Thoracic aorta (tissue), 2 donors: ENCODE measurements at regions not wholly inside any gene's neighbourhood (a gene's known extent, or its start where the extent isn't known, plus 50 kb on each side); places are given as distances from the start of the nearest gene placed in this dataset.

Experiments used
- ATAC-seq: fragments of 150-250 bp; one replicate; pipeline ENCODE4 v1.8.0; 2017; ENCODE audit warnings: low read depth; ENCODE audit not compliant: insufficient number of reproducible peaks, low FRiP score
- DNase-seq: peaks from one replicate; pipeline ENCODE4 v3.0.0-alpha.2; 2020; ENCODE audit warnings: low spot score
- H3K27ac ChIP-seq, 2 donors: fragments of 200-600 bp; sonication (generic); 1 replicate in 1 of 2; 2 replicates in 1 of 2; pipeline ENCODE4 v1.5.1; 2016; ENCODE audit warnings: mild to moderate bottlenecking in 2 of 2, moderate library complexity in 2 of 2
- H3K27me3 ChIP-seq: fragments of 200-600 bp; sonication (generic); replicated peaks from 2 replicates; pipeline ENCODE4 v1.6.0; 2016; ENCODE audit warnings: mild to moderate bottlenecking; ENCODE audit not compliant: insufficient read depth
- H3K36me3 ChIP-seq: fragments of 200-600 bp; sonication (generic); one replicate; pipeline ENCODE4 v1.5.1; 2016
- H3K4me1 ChIP-seq, 2 donors: fragments of 200-600 bp; sonication (generic); 1 replicate in 1 of 2; 2 replicates in 1 of 2; pipeline versions ENCODE4 v1.5.1 to v1.6.0; 2016; ENCODE audit warnings: low read depth in 2 of 2, mild to moderate bottlenecking in 1 of 2; ENCODE audit not compliant: control insufficient read depth in 1 of 2
- H3K4me3 ChIP-seq: fragments of 200-600 bp; sonication (generic); 2 replicates; pipeline ENCODE4 v1.5.1; 2016; ENCODE audit warnings: mild to moderate bottlenecking
- H3K9me3 ChIP-seq: fragments of 200-600 bp; sonication (generic); 2 replicates; pipeline ENCODE4 v1.5.1; 2016
- CTCF ChIP-seq: fragments of 200-600 bp; sonication (generic); IDR thresholded peaks from one replicate; pipeline ENCODE4 v1.5.1; 2019; ENCODE audit warnings: antibody characterized with exemption

- Histone ChIP-seq H3K36me3 (no peaks in the 10 kb centered on the region), H3K4me1 (peaks cover 0 to 7% of the 10 kb centered on the region in 2 donors), H3K27me3 (no peaks in the 10 kb centered on the region), H3K4me3 (no peak overlapping the region), H3K9me3 (no peaks in the 10 kb centered on the region), H3K27ac (no peak overlapping the region)
- ATAC-seq = no peak
- DNase-seq = no peak
- no peak for TF ChIP-seq CTCF
These were observed 301.2 kb upstream of the TRIB2 start for GRCh38 chr2:12415536-12415935.

- H3K27me3 ChIP-seq = no peaks in the 10 kb centered on the region
- no peaks in the 10 kb centered on the region for H3K9me3 ChIP-seq
- H3K27ac ChIP-seq = no peak overlapping the region
- no peak for ATAC-seq
- DNase-seq = no peak
- H3K4me3 ChIP-seq = no peak overlapping the region
- H3K4me1 ChIP-seq = peaks cover 0 to 7% of the 10 kb centered on the region in 2 donors
- H3K36me3 ChIP-seq = no peaks in the 10 kb centered on the region
- peak; percentile 43 for TF ChIP-seq CTCF
These were observed 300.1 kb upstream of the TRIB2 start for GRCh38 chr2:12416600-12416999.

- no peak overlapping the region for H3K4me3 ChIP-seq
- no peak for TF ChIP-seq CTCF
- H3K36me3 ChIP-seq = no peaks in the 10 kb centered on the region
- H3K9me3 ChIP-seq = no peaks in the 10 kb centered on the region
- DNase-seq = no peak
- ATAC-seq = no peak
- H3K27ac ChIP-seq = no peak overlapping the region
- H3K27me3 ChIP-seq = no peaks in the 10 kb centered on the region
- peaks cover 0 to 7% of the 10 kb centered on the region in 2 donors for H3K4me1 ChIP-seq
These were observed 298.9 kb upstream of the TRIB2 start for GRCh38 chr2:12417786-12418185.

GRCh38 chr2:12419803-12420202 is 296.9 kb upstream of the TRIB2 start:
- Histone ChIP-seq H3K9me3 (no peaks in the 10 kb centered on the region), H3K4me1 (peaks cover 0 to 7% of the 10 kb centered on the region in 2 donors), H3K36me3 (no peaks in the 10 kb centered on the region), H3K27me3 (no peaks in the 10 kb centered on the region), H3K27ac (no peak overlapping the region), H3K4me3 (no peak overlapping the region)
- TF ChIP-seq CTCF = no peak
- ATAC-seq (no peak), DNase-seq (no peak)

GRCh38 chr2:12421046-12421445 is 295.7 kb upstream of the TRIB2 start:
- TF ChIP-seq CTCF = no peak

More at GRCh38 chr2:12421046-12421445, 295.7 kb upstream of the TRIB2 start:
- ATAC-seq = no peak
- H3K9me3 ChIP-seq = no peaks in the 10 kb centered on the region
- no peaks in the 10 kb centered on the region for H3K36me3 ChIP-seq
- DNase-seq = no peak
- H3K27me3 ChIP-seq = no peaks in the 10 kb centered on the region
- no peak overlapping the region for H3K27ac ChIP-seq
- no peak overlapping the region for H3K4me3 ChIP-seq
- peaks cover 0 to 7% of the 10 kb centered on the region in 2 donors for H3K4me1 ChIP-seq
